GM19351 (cell line): ENCODE measurements at regions not wholly inside any gene's neighbourhood (a gene's known extent, or its start where the extent isn't known, plus 50 kb on each side); places are given as distances from the start of the nearest gene placed in this dataset.

Source experiments
- ATAC-seq: cut with Tn5 transposase; IDR thresholded peaks from one replicate; pipeline ENCODE4 v1.9.1; 2021; ENCODE audit warnings: mild to moderate bottlenecking, moderate library complexity; ENCODE audit not compliant: unreplicated experiment

DNA sequence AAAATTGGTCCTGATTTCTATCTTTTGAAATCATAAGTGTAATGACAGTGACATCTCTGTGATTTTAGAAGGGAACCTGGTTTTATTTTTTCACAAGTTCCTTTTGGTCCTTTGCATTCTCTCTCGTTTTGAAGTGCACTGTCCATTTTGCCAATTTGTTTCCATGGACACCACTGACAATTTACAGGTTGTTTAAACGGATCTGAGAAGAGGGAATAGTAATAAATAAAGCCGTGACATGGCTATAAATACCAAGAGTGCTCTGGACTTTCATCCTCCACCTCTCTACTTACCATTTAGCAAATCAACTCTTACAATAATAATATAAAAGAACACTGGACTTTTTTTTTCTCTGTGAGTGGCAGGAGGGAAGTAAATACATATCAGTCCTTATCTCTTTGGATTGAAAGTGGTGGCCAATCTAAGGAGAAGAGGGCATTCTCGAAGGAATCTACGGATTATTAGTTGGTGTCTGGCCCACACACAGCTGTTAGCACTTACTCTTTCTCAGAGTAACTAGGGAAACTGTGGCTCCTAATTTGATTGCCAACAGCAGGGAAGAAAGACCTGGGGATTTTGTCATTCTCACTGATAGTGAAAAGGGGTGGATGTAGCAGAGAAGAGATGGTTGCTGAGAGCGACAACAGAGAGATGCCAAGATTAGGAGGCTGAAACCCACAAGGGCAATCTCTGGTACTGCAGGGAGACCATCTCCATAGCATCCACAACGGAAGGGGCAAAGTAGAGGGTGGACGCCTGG is 108.7 kb upstream of the FSHR start:
- no peak for ATAC-seq

DNA sequence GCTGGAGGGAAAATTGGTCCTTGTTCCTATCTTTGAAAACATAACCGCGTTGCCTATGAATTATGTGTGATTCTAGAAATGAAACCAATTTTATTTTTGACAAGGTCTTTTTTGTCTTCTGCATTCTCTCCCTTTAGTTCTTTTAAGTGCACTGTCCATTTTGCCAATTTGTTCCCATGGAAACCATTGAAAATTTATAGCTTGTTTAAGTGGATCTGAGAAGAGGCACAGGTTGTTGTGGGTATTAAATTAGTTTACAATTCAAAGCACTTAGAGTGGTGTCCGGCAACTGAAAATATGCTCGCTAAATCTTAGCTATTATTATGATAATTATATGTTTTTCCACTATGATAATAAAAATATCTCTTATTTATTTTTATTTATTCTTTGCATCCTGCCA is 107.5 kb upstream of the FSHR start:
- no peak for ATAC-seq

DNA sequence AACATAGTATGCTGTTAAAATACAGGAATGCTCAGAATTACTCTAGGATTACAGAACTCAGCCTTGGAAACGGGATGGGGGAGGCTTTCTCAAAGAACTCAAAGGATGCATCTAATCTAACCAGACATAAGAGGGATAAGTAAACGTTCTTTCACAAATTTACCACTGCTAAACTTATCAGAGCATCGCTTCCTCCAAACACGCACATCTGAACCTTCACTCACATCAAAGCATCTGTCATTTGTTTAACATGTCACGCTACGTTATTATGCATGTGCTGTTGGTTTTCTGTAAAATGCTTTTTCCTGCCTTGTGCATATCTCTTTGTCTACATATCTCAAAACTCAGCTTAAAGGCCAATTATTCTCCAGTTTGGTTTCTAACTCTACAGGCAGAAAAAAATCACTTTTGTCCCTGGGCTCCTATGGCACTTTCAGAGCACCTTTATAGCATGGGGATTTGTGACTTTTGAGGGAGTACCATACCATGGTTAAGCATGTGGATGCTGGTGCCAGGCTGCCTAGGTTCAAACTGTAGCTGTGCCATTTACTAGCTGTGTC is 106.7 kb upstream of the FSHR start:
- no peak for ATAC-seq

DNA sequence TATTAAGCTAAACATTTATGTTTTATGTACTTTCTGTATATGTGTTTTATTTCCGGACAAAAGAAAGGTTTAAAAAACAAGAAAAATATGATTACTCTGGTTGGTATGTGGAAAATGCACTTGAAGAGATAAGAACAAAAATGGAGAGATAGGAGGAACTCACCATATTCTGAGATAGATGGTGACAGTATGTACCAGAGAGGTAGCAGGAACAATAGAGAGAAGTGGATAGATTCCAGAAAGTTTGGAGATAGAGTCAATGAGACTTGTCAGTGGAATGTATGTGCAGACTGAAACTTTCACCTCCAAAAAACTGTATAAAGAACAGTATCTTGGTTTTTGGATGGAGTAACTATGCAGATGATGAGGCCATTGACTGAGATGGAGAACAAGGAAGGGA is 105.6 kb upstream of the FSHR start:
- no peak for ATAC-seq

DNA sequence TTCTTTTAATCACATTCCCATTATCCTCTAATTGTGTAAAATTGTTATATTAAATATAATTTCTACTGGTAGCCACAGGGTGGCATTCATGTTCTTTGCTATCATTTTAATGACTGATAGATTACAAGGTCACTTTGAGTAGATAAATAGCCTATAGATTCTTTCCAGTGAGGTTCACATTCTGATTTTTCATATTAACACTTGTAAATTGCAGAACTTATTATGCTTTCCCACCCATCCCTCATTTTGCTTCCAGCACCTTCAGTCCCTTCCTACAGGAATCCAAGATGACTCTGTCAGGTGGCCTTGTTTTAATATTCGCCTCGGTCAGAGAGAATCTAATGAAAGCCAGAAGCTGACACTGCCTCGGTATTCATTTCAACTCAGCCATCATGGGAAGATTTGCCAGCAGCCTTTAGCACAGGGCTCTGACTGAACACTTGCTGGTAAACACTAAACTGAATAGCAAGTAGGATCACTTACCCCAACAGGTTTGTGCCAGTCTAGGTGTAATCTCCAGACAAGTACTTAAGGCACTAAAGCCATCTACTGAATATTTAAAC is 101.2 kb upstream of the FSHR start:
- no peak for ATAC-seq

DNA sequence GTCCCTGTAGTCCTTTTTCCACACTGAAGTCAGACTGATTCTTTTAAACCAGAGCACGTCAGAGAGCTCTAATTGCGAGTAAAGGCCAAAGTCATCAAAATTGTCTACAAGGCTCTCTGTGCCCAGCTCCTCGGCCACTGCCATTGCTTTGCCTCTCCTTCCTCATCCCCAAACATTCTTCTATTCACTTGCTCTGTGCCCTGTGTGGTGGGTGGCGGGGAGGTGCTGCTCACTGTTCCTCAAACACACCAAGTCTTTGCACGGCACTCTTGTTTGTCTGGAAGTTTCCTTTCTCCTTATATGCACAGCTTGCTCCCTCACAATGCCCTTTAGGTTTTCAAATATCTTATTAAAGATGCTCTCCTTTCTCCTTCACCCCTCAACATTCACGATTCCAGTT is 100.1 kb upstream of the FSHR start:
- ATAC-seq = no peak

DNA sequence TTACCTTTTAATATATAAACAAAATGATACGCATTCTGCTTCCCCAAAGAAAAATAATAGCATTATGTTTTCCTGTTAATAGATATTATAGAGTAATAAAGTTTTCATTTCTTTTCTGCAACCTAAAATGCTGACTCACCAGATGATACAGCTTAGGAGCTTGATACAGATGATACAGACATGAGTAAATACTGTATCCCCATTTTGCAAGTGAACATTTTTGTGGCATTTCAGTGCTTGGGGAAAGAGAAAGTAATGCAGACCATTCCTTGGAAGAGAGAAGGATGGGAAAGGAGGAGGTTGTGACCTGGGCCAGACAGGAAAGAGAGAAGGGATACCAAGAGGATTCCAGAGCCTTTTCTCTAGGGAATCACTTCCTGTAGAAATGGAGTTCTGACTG is 97.5 kb upstream of the FSHR start:
- no peak for ATAC-seq

DNA sequence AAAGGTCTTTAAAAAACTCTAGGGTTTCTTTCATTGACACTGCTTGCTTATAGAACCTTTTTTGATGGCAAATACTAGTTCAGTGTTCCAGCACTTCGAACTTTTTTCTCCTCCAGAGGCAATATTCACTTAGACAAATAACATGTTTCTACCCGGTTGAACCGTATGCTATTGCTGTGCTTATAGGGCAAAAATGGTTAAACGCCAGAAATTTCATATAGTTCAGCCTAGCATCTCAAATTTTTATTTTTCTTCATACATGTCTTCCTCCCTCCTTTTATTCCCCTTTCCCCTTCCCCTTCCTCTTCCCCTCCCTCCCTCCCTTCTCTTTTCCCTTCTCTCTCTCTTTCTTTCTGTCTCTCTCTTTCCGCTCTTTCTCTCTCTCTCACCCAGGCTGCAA is 96.9 kb upstream of the FSHR start:
- no peak for ATAC-seq

DNA sequence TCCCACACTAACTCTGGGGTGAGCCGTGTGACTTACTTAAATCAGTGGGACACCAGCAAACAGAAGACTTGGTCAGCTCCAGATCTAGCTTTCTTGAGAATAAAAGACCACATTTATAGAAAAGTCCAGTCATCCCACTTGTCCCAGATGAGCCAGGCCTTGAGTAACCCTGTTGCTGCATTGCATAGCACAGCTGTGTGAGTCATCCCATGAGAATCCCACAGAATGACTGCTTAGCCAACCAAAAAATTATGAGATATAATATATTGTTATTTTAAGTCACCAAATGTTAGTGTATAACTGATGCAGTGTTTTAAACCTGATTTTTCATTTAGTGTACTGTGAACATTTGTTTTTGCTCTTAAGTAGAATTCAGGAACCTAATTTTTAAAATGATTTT is 94.2 kb upstream of the FSHR start:
- ATAC-seq = no peak

DNA sequence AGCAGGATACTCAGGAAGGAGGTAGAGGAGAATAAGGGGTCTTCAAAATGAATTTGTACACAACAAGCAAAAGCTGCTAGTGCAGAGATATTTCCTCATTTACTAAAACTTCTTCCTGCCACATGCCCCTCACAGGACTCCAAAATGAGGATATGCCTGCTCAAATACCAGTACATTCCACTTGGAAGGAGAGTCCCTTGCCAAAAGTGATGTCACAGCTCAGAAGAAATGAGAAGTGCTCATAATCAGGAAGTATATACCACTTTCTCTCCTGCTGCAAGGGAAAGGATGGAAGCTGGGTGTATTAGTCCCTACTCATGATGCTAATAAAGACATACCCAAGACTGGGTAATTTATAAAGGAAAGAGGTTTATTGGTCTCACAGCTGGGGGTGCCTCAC is 87.7 kb upstream of the FSHR start:
- no peak for ATAC-seq

DNA sequence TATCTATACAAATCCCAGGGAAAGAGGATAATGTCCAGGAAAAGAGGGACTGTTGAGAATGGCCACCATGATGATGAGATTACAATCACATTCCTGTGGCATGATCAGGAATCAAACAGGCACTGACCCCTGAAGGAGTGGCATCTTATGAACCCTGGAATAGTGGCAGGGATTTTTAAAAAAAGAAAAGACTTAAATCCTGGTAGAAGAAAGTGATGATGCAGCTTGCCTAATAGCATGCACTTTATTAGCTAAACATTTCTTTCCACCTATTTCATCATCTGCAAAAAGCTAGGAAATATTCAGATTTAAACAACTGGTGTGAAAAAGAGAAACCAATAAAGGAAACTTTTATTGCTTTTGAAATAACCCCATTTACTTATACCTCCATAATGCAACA is 87.2 kb upstream of the FSHR start:
- no peak for ATAC-seq

DNA sequence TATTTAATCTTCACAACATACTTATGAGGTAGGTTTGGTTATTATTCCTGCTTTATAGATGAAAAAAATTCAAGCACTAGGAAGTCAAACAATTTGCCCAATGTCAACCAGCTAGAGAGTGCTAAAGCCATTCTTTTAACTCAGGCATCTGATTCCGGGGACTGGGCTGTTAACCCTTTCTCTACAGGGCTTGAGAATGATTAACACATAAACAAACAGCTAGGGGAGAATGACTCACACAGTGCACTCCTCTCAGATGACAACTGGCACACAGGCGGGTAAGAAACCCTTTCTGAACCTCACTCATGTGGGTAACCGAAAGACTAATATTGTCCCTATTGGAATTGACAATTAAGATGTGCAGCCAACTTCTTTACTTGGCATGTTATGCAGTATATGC is 86.3 kb upstream of the FSHR start:
- ATAC-seq = no peak

DNA sequence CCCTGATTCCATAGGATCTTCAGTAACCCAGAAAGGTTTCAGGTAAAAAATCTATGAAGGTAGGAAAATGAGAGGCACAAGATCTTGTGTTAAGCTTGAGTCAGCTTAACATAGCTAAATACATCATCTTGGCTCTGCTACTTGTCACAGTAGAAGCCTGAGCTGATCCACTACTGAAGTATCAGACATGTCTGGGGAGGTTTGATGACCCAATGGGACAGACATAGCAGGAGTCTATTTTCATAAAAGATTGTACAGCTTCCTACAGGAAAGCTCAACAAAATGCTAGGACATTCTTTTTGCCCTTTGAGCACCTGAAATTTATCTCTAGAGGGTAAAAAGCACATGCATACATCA is 84.3 kb upstream of the FSHR start:
- no peak for ATAC-seq

DNA sequence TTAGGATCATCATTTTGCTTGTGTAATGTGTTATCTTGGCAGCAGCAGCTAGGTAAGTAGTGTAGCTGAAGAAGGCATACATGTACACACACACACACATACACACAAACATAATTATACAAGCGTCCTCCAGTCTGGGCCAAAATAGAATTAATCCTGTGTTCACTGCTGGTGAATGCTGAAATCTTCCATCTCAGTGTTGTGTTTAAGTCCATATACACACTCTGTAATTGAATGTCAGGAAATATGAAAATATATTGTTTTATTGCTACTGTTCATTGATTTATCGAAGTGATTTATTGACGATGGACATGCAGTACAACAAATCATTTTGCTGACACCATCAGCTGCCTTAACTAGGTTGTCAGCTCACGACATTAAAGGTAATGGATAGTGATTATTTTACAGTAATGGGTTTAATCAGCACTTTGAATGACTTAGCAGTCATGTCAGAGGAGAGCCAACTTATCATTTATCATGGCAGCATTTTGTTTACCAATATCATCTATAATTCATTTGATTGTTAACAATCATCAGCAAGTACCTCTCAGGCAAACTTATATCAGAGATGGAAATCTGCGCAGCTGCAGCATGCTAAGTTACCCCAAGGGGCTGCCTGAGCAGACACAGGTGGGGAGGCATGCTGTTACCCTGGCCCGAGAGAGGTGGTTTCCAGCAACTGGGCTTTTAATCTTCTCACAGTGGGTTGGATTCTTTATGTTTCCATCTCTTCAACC is 83.7 kb upstream of the FSHR start:
- ATAC-seq = no peak

DNA sequence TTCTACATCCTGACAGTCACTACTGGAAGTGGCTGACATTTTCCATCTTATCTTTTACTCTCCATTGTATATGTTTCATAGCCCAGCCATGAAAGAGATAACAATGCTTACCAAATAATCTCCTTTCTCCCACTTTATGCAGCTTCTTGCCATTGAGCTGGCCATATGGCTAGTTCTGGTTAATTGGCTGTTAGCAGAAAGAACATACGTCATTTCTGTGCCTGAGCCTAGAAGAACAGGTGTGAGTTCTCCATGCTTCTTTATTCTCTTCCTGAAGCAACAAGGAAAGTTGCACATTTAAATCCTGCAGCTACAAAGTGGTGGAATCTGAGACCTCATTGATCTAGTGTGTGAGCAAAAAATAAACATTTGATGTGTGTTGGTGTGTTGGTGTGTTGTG is 82.0 kb upstream of the FSHR start:
- ATAC-seq = no peak

DNA sequence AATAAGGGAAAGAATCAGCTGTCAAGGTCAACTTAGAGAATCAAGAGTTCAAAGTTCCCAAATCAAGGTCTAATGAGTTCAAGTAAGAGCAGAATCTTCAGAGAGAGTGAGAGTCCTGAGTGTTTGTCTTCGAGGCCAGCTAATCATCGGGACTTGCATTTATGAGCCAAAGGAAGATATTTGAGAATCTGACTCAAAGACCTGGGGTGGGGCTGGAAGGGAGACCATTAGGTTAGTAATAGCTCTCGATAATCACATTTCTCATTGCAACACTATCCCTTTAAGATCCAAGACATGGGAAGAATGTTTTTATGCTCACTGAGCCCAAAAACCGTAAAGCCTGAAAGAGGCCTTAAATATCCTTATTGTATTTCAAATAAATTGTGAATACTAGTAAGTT is 72.0 kb upstream of the FSHR start:
- ATAC-seq = no peak

DNA sequence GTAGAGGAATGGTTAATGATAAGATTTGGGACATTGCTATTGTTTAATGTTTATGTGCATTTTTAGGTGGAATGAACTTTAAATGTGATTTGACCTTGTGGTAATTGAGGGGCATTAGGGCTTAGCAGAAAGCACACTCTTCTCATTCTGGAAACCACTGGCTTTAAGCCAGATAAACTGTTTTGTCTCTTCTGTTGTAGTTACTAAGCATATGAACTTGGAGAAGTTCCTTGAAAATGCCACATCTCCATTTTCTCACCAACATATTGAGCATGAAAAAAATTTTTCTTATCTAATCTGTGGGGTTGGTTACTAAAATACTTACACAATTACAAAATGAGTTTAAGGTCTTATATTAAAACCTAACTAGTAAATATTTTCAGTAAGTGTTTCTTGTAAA is 70.8 kb upstream of the FSHR start:
- no peak for ATAC-seq

DNA sequence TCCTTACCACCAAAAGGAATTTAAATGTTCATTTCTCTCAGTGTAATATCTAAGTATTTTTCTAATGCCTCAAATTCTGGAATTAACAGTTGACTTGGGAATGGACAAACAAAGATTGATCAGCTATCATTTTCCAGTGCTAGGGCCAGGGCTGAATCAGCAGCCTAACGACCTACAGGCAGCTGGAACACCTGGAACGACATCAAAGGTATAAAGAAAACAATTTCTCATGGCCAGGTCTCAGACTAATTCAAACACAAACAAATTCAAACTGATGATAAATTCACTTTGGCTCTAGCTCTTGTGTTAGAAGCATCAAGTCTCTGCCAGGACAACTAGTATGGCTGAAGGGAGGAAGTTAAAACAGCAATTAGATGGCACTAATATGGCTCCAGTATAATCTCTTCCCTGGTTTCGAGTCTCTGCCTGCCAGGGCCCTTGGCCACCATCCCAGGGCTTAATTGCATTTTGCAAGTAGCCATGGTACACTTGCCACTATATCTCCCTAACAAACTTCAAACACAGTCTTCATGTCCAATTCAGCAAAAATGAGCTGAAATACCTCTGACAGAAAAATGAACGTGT is 70.2 kb upstream of the FSHR start:
- no peak for ATAC-seq

DNA sequence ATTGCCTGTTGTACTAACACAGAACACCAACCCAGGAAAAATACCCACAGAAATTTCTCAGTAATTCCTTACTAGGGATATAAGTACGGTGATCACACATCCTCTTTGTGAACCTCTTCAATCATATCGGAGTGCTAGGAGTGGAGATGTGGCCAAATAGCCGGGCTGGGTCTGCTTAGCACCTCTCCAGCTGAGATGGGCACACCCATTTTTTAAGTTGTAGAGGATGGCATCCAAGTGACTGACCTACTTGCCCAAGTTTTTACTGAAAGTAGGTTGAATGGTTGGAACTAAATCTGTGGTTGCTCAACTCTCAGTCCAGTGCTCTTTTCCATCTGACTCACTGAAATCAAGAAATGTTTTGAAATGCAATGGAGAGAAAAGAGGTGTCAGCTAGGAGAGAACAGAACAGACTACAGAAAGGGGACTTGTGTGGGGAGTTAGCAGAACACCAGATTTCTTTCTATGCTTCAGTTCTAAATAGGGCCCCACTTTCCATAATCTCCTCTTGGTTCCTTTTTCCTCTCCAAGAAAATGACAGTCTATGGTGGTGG is 68.7 kb upstream of the FSHR start:
- ATAC-seq = no peak

DNA sequence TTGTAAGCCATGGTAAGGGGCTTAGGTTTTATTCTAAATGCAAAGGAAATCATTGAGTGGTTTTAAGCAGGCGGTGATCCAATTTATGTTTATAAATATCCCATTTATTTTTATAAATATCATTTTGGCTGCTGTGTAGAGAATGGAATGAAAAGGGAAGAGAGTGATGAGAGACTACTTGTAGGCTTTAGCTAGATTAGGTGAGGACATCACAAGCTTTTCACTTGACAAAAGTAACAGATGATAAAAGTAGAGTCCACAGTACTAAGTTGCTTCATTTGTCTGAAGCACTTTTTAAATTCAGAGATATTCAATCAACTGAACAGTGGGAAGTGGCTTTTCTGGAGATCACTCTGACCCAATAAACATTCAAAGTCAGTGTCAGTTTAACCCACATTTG is 65.4 kb upstream of the FSHR start:
- ATAC-seq = no peak

DNA sequence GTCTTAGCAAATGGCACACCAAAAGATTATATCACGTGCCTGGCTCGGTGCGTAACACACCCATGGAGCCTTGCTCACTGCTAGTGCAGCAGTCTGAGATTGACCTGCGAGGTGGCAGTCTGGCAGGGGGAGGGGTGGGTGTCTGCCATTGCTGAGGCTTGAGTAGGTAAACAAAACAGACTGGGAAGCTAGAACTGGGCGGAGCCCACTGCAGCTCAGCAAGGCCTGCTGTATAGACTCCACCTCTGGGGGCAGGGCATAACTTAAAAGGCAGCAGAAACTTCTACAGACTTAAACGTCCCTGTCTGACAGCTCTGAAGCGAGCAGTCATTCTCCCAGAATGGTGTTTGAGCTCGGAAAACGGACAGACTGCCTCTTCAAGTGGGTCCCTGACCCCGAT is 55.9 kb upstream of the FSHR start:
- ATAC-seq = no peak

DNA sequence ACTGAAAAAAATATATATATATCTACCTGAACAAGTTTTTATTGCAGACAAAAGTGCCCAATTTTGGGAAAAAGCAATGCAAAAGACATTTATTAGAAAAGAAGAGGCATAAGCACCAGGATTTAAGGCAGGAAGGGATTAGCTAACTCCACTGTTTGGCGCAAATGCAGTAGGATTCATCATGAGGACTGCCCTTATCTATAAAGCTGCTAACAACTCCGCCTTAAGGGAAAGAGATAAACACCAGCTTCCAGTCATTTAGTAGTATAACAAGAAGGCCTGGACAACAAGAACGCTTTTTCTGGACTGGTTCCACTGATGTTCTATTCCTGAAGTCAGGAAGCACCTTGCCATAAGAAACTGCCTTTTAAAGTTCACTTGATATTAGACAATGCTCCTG is 52.9 kb upstream of the FSHR start:
- ATAC-seq = no peak
